GM12864 (cell line): ENCODE measurements at regions not wholly inside any gene's neighbourhood (a gene's known extent, or its start where the extent isn't known, plus 50 kb on each side); places are given as distances from the start of the nearest gene placed in this dataset.
"Not testable (repeated sequence)": the region's sequence is repeated elsewhere in the genome, so short reads cannot be mapped to it uniquely, and the experiment has no call there.

Experiments used
- DNase-seq: peaks from one replicate; pipeline ENCODE4 v3.0.0-alpha.2; 2011; ENCODE audit warnings: low read depth
- H3K4me3 ChIP-seq: 2 replicates; pipeline ENCODE4 v1.5.1; 2011; ENCODE audit warnings: mild to moderate bottlenecking, low read depth, low read length, control low read depth
- TF ChIP-seq, protein P1 (sequence below): IDR thresholded peaks from 2 replicates; pipeline ENCODE4 v1.5.1; 2011; ENCODE audit warnings: low read depth, mild to moderate bottlenecking, moderate library complexity, low read length, control low read depth, inconsistent platforms; ENCODE audit errors: missing control alignments

GRCh38 chr12:127790376-127790775 is 476.6 kb upstream of the TMEM132C start:
- TF ChIP-seq, protein P1, sequence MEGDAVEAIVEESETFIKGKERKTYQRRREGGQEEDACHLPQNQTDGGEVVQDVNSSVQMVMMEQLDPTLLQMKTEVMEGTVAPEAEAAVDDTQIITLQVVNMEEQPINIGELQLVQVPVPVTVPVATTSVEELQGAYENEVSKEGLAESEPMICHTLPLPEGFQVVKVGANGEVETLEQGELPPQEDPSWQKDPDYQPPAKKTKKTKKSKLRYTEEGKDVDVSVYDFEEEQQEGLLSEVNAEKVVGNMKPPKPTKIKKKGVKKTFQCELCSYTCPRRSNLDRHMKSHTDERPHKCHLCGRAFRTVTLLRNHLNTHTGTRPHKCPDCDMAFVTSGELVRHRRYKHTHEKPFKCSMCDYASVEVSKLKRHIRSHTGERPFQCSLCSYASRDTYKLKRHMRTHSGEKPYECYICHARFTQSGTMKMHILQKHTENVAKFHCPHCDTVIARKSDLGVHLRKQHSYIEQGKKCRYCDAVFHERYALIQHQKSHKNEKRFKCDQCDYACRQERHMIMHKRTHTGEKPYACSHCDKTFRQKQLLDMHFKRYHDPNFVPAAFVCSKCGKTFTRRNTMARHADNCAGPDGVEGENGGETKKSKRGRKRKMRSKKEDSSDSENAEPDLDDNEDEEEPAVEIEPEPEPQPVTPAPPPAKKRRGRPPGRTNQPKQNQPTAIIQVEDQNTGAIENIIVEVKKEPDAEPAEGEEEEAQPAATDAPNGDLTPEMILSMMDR, result no peak
- DNase-seq, result no peak
- no peak overlapping the region for H3K4me3 ChIP-seq

- H3K4me3 ChIP-seq, result no peak overlapping the region
- DNase-seq, result no peak
- TF ChIP-seq, protein P1, result no peak
Measured at GRCh38 chr12:127791217-127791616, 475.8 kb upstream of the TMEM132C start.

GRCh38 chr12:127797918-127798317 is 469.1 kb upstream of the TMEM132C start:
- TF ChIP-seq, protein P1, result no peak
- no peak for DNase-seq

GRCh38 chr12:127802271-127802670 is 464.7 kb upstream of the TMEM132C start:
- no peak for DNase-seq
- TF ChIP-seq, protein P1, result no peak
- H3K4me3 ChIP-seq, result no peak overlapping the region

More at GRCh38 chr12:127797918-127798317, 469.1 kb upstream of the TMEM132C start:
- H3K4me3 ChIP-seq, result no peak overlapping the region

DNA sequence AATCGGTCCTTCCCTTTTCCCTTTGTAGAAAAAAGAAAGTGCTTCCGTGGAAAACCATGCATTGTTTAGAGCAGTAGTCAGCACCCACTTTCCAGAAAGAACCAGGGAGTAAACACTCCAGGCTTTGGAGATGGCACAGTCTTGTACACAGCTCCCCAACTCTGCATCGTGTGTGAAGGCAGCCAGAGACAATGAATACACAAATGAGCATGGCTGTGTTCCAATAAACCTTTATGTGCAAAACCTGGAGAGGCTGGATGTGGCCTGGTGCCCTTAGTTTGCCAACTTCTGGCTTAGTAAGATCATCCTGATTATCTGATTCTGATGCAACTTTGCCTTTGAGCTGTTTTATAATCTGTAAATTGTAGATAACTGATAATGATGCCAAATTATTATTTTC is 463.4 kb upstream of the TMEM132C start:
- DNase-seq, result no peak
- H3K4me3 ChIP-seq, result no peak overlapping the region
- TF ChIP-seq, protein P1, result no peak

DNA sequence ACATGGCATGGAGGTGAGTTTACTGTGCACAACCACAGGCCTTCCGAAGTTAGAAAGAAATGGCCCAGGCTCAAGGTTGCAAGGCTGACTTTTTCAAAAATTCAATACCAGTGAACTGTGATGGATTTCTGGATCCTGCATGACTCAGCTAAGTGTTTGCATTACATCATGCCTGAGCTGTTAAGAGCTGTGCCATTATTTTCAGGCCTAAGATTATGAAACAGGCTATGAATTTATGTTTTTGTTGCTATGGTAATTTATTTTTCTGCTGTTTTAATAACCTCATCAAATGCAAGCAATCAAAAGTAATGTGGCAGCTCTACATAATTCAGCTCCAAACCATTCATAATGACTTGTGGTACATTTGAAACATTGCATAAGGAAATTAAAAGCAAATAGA is 457.7 kb upstream of the TMEM132C start:
- TF ChIP-seq, protein P1, result no peak
- no peak for DNase-seq
- no peak overlapping the region for H3K4me3 ChIP-seq

- DNase-seq, result no peak
- H3K4me3 ChIP-seq, result no peak overlapping the region
- TF ChIP-seq, protein P1, result no peak
Measured at GRCh38 chr12:127810041-127810440, 456.9 kb upstream of the TMEM132C start.

- H3K4me3 ChIP-seq, DNase-seq: not testable (repeated sequence)
Measured at GRCh38 chr12:127810459-127810858, 456.5 kb upstream of the TMEM132C start.
